ENCODE measurements at regions not wholly inside any gene's neighbourhood (a gene's known extent, or its start where the extent isn't known, plus 50 kb on each side); places are given as distances from the start of the nearest gene placed in this dataset.

DNA sequence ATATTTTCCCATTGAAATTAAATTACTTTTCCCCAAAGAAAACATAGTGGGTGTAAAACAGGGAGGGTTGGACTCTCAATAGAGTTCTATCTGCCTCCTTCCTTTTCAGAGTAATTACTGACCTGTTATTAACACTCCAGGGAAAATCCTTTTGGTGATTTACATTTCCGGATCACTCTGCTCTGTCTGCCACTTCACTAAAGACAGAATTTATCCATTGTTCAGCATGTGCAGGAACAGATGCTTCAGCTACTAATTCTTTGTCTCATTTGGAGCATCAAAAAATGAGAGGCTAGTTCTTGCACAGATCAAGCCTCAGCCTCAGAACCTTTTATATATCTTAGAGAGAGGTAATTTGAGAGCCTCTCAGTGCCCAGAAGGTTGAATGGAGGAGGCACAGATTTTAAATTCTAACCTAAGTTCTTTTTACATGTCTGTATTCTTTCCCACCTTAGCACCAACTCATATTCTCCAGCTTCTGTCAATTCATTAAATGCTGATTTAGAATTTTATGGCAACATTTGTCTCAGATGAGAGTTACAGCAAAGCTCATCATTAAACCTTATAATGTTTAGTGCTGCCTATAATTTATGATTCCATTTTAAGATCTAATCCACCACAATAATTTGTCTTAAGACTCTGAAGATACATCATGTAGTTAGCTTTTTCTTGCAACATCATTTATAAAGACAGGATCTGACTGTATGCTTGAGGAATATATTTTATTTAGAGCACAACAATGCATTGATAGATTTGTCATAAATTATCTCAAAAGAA, 1494.4 kb downstream of the STIM2 start:
- DNase-seq = no peak

- no peak for DNase-seq
These were observed 1497.3 kb downstream of the STIM2 start for GRCh38 chr4:28357990-28358389.

DNA sequence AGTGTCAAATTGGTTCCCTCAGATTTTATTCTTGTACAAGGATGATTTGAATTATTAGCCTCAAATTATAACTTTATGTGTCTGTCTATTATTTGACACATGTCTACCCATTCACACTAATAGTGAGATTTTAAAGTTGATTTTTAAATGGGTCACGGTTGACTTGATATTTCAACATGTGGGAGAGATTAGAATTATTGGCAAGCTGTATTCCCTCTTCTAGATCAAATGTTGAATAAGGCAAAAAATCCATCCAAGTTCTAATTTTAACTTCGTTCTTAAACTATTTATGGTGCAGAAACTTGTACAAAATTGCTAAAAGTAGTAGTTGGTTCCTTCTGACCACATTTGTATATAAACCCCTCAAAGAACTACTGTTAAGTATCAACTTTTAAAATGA, 1498.0 kb downstream of the STIM2 start:
- no peak for DNase-seq

- no peak for DNase-seq
These were observed 1500.0 kb downstream of the STIM2 start for GRCh38 chr4:28360681-28361080.

GRCh38 chr4:28362169-28362568, 1501.5 kb downstream of the STIM2 start:
- DNase-seq = no peak

GRCh38 chr4:28369499-28369898, 1508.9 kb downstream of the STIM2 start:
- no peak for DNase-seq

DNA sequence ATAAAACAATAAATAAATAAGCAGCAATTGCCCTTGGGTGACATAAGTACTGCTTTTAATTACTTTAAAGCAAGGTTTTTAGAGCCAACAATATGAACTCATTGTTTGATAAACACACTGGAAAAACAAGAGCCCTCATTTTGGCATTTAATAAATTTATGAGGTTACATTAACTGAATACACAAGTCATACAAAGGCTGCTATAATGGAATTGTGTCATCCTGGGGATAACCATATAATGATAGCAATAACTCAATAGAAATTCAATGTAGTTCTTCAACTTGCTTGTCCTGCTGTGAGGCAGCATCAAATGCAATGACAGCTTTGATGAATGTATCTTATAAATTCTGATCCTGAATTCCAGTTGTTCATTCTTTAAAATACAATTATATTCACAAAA, 1512.5 kb downstream of the STIM2 start:
- no peak for DNase-seq

GRCh38 chr4:28373601-28374000, 1513.0 kb downstream of the STIM2 start:
- DNase-seq = no peak

- DNase-seq = no peak
These were observed 1517.6 kb downstream of the STIM2 start for GRCh38 chr4:28378109-28378830.

GRCh38 chr4:28385801-28386200, 1525.2 kb downstream of the STIM2 start:
- DNase-seq = no peak

DNA sequence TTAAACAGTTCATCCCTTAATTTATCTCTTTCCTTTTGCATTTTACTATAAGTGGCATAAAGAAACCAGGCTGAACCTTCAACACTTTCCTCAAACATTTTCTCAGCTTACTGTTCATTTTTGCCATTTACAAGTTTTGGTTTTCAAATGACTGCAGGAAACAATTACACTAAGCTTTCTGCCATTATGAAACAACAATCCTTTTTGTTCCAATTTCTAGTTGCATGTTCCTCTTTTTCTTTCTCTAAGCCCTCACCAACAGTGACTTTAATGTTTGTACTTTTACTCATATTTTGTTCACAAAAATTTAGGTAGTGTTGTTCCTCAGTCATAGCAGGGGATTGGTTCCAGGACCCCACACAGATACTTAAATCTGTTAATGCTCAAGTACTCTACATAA, 1526.1 kb downstream of the STIM2 start:
- DNase-seq = no peak

DNA sequence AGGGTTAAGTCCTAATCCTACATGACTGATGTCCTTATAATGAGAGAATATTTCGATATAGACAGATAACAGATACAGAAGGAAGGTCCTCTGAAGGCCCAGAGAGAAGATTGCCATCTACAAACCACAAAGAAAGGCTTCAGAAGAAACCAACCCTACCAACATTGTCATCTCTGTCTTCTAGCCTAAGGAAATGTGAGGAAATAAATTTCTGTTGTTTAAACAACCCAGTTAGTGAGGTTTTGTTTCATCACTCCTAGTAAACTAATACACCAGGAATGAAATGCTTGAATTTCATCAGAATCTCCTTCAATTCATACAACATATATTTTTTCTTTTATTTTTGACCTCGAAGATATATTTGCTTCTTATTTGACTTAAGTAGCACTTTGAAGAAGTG, 1527.8 kb downstream of the STIM2 start:
- no peak for DNase-seq

- DNase-seq = no peak
These were observed 1531.2 kb downstream of the STIM2 start for GRCh38 chr4:28391877-28392276.

DNA sequence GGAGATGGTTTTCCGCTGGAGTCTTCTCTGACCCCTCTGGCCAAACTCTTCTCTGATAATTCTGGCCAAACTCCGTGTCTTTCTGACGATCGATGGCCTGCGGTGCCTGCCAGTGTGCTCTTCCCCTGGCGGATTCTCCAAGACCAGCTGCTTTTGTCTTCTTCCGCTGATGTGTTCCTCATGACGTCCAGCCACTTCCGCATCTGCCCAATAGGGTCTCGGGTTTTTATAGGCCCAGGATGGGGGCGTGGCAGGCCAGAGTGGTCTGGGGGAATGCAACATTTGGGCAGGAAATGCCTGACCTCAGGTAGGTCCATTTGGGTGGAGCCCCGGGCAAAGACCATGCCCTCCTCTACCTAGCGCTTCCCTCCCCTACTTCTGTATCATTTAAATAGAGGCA, 1542.1 kb downstream of the STIM2 start:
- DNase-seq = no peak

DNA sequence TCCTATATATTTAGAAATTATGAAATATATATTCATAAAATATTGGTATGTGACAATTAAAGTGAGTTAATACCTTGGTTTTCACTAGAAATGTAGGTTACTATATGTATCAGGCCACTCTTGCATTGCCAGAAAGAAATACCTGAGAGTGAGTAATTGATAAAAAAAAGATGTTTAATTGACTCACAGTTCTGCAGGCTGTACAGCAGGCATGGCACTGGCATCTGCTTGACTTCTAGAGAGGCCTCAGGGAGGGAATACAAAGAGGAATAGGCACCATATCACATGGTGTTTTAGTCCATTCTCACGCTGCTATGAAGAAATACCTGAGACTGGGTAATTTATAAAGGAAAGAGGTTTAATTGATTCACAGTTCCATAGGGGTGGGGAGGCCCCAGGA, 1560.6 kb downstream of the STIM2 start:
- no peak for DNase-seq

- no peak for DNase-seq
These were observed 1565.6 kb downstream of the STIM2 start for GRCh38 chr4:28426251-28426650.

GRCh38 chr4:28427306-28428085, 1566.9 kb downstream of the STIM2 start:
- no peak for DNase-seq

DNA sequence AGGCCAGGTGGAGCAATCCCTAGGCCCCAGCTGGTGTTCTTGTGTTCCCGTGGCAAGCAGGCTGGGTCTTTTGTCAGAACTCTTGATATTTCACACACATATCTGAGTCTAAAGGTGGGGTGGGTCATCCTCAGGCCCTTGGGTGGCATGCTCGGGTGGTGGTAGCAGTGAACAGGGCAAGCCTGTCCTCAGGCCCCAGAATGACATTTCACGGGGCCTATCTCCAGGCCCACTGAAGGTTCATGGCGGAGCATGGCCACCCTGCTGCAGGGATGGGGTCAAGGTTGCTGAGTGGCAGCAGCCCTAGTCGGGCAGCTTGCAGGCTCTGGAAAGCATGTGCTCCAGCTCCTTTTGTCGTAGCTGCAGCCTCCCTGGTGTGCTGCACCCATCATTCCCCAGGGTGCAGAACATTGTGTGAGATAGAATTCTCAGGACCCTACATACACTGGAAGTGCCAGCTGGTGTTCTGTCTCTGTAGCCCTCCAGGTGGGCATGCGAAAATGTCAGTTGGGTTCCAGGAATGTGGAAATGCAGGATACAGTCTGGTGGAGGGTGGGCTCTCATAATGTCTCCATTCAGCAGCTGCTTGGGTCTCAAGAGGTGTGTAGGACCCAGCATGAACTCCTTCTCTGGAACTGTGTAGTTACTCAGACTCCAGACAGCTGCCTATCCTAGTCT, 1571.8 kb downstream of the STIM2 start:
- DNase-seq = no peak

DNA sequence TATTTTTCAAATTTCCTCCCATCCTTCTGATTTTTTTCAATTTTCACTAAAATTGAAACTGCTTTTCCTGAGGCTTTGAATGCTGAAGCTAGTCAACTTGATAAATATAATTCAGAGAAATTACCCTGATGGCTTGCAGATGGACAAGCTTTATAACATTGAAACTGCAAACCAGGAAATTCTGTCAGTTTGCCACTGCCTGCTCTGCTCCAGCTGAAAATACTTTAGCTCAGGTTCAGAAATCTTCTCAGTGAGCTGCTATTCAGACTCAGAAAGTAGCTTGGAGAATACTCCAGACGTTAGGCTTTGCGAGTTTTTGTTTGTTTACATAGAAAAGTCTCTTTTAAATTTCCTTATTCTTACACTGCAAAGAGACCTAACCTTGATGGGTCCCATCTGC, 1574.7 kb downstream of the STIM2 start:
- DNase-seq = no peak

GRCh38 chr4:28436191-28437080, 1575.8 kb downstream of the STIM2 start:
- no peak for DNase-seq

- DNase-seq = no peak
These were observed 1582.7 kb downstream of the STIM2 start for GRCh38 chr4:28443371-28443770.

- no peak for DNase-seq
These were observed 1583.3 kb downstream of the STIM2 start for GRCh38 chr4:28443801-28444412.
